ENCODE measurements at regions not wholly inside any gene's neighbourhood (a gene's known extent, or its start where the extent isn't known, plus 50 kb on each side); places are given as distances from the start of the nearest gene placed in this dataset.

GRCh38 chr12:91654087-91654486, 471.5 kb upstream of the DCN start:
- Histone ChIP-seq H3K36me3 (ENCODE audit: insufficient read depth, low read length) (no peaks in the 10 kb centered on the region), H3K9me2 (ENCODE audit: insufficient read depth, low read length) (no peaks in the 10 kb centered on the region), H3K4me2 (ENCODE audit: low read length) (no peak overlapping the region), H2AFZ (ENCODE audit: low read length) (no peak overlapping the region), H3K27ac (ENCODE audit: low read depth, low read length, poor library complexity, severe bottlenecking) (no peak overlapping the region), H4K20me1 (ENCODE audit: insufficient read depth, low read length) (no peaks in the 10 kb centered on the region), H3K4me1 (ENCODE audit: insufficient read depth, low read length, poor library complexity, severe bottlenecking) (no peaks in the 10 kb centered on the region), H3K4me3 (ENCODE audit: low read depth, low read length, poor library complexity, severe bottlenecking) (no peak overlapping the region), H3K9me3 (ENCODE audit: low read length) (no peaks in the 10 kb centered on the region), H3K79me2 (ENCODE audit: insufficient read depth, low read depth, low read length) (no peaks in the 10 kb centered on the region)
- DNase-seq (ENCODE audit: low spot score) = no peak
- TF ChIP-seq EZH2phosphoT487 (IDR thresholded peaks at IDR 0.05; ENCODE audit: borderline replicate concordance, low read depth, low read length) (no peak), CTCF (conservative IDR thresholded peaks at IDR 0.05; ENCODE audit: low read length) (no peak)
- CTCF ChIA-PET (ENCODE audit: unreplicated experiment) = no interaction called here
- POLR2A ChIA-PET = interaction anchor here (0.6 kb wide), 1 partner anchor 23 kb away, joined by 3 read pairs; no protein-coding TSS in a partner anchor
- BruUV-seq (replicated peaks) = no TSS peak
- intact Hi-C loops (cut with micrococcal nuclease; ENCODE audit: unreplicated experiment) = no loop called here

GRCh38 chr12:91651728-91652127, 469.1 kb upstream of the DCN start:
- no peaks in the 10 kb centered on the region for H3K36me3 ChIP-seq (ENCODE audit: insufficient read depth, low read length)
- BruUV-seq (replicated peaks) = no TSS peak
- TF ChIP-seq EZH2phosphoT487 (IDR thresholded peaks at IDR 0.05; ENCODE audit: borderline replicate concordance, low read depth, low read length) = no peak
- no peak for TF ChIP-seq CTCF (conservative IDR thresholded peaks at IDR 0.05; ENCODE audit: low read length)
- no peaks in the 10 kb centered on the region for H4K20me1 ChIP-seq (ENCODE audit: insufficient read depth, low read length)
- no peaks in the 10 kb centered on the region for H3K9me2 ChIP-seq (ENCODE audit: insufficient read depth, low read length)
- no peak for DNase-seq (ENCODE audit: low spot score)
- no peaks in the 10 kb centered on the region for H3K4me1 ChIP-seq (ENCODE audit: insufficient read depth, low read length, poor library complexity, severe bottlenecking)
- H2AFZ ChIP-seq (ENCODE audit: low read length) = no peak overlapping the region
- H3K4me3 ChIP-seq (ENCODE audit: low read depth, low read length, poor library complexity, severe bottlenecking) = no peak overlapping the region
- intact Hi-C loops (cut with micrococcal nuclease; ENCODE audit: unreplicated experiment) = no loop called here
- POLR2A ChIA-PET = interaction anchor here (0.5 kb wide), 2 partner anchors 74 to 328 kb away, joined by 3 read pairs; no protein-coding TSS in a partner anchor
- CTCF ChIA-PET (ENCODE audit: unreplicated experiment) = no interaction called here
- H3K27ac ChIP-seq (ENCODE audit: low read depth, low read length, poor library complexity, severe bottlenecking) = no peak overlapping the region
- no peaks in the 10 kb centered on the region for H3K79me2 ChIP-seq (ENCODE audit: insufficient read depth, low read depth, low read length)
- no peaks in the 10 kb centered on the region for H3K9me3 ChIP-seq (ENCODE audit: low read length)
- no peak overlapping the region for H3K4me2 ChIP-seq (ENCODE audit: low read length)

- Histone ChIP-seq H3K79me2 (ENCODE audit: insufficient read depth, low read depth, low read length) (no peaks in the 10 kb centered on the region), H4K20me1 (ENCODE audit: insufficient read depth, low read length) (no peaks in the 10 kb centered on the region), H3K4me2 (ENCODE audit: low read length) (no peak overlapping the region), H3K9me3 (ENCODE audit: low read length) (no peaks in the 10 kb centered on the region), H3K27ac (ENCODE audit: low read depth, low read length, poor library complexity, severe bottlenecking) (no peak overlapping the region), H3K4me1 (ENCODE audit: insufficient read depth, low read length, poor library complexity, severe bottlenecking) (no peaks in the 10 kb centered on the region), H3K36me3 (ENCODE audit: insufficient read depth, low read length) (no peaks in the 10 kb centered on the region), H3K9me2 (ENCODE audit: insufficient read depth, low read length) (no peaks in the 10 kb centered on the region), H2AFZ (ENCODE audit: low read length) (no peak overlapping the region), H3K4me3 (ENCODE audit: low read depth, low read length, poor library complexity, severe bottlenecking) (no peak overlapping the region)
- TF ChIP-seq CTCF (conservative IDR thresholded peaks at IDR 0.05; ENCODE audit: low read length) (no peak), EZH2phosphoT487 (IDR thresholded peaks at IDR 0.05; ENCODE audit: borderline replicate concordance, low read depth, low read length) (no peak)
- DNase-seq (ENCODE audit: low spot score) = no peak
- CTCF ChIA-PET (ENCODE audit: unreplicated experiment) = no interaction called here
- POLR2A ChIA-PET = interaction anchor here (0.9 kb wide), 1 partner anchor 29 kb away, joined by 3 read pairs; no protein-coding TSS in a partner anchor
- BruUV-seq (replicated peaks) = no TSS peak
- intact Hi-C loops (cut with micrococcal nuclease; ENCODE audit: unreplicated experiment) = no loop called here
Measured at GRCh38 chr12:91643763-91644162, 461.1 kb upstream of the DCN start.
